ENCODE measurements at regions not wholly inside any gene's neighbourhood (a gene's known extent, or its start where the extent isn't known, plus 50 kb on each side); places are given as distances from the start of the nearest gene placed in this dataset.

DNA sequence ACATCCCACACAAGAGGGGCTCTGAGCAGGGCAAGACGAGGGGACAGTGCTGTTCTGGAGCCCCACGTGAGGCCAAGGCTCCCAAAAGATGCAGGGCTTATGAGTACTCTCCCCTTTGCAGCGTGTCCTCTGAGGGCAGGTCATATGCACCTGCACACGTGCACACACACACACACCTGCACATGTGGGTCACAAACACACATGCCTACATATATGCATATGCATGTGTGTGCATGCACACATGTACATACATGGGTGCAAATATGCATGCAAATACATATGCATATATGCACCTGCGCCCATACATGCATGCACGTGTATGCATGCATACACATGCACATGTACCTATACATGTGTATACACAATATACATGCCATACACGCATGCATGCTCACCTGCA, 197.9 kb downstream of the NPHP4 start:
- TF ChIP-seq TARDBP (IDR thresholded peaks at IDR 0.05): no peak
- TF ChIP-seq FOXM1 (IDR thresholded peaks at IDR 0.05; ENCODE audit: borderline replicate concordance): no peak
- TF ChIP-seq FOXK2 (IDR thresholded peaks at IDR 0.05): no peak
- TF ChIP-seq ELF4 (IDR thresholded peaks at IDR 0.05): no peak
- no peak for TF ChIP-seq SP1 (IDR thresholded peaks at IDR 0.05)
- TF ChIP-seq NFRKB (IDR thresholded peaks at IDR 0.05): no peak
- no peak for TF ChIP-seq BHLHE40 (IDR thresholded peaks at IDR 0.05; ENCODE audit: borderline replicate concordance)

All from HEK293T (cell line).